OCI-LY7 (cell line): ENCODE measurements at regions not wholly inside any gene's neighbourhood (a gene's known extent, or its start where the extent isn't known, plus 50 kb on each side); places are given as distances from the start of the nearest gene placed in this dataset.

Experiments used
- BruUV-seq: library from RNA; stranded (reverse); fragments of 400-500 nt; replicated peaks from 2 replicates; lab custom pipeline; 2021; lab: Mats Ljungman, UMichigan
- CTCF ChIA-PET: fragments of 300-600 bp; sonication (Branson Sonifier 250); formaldehyde crosslinking; loops from one replicate; lab custom pipeline; 2022; ENCODE audit warnings: antibody characterized with exemption; ENCODE audit not compliant: unreplicated experiment; lab: Charles Lee
- POLR2A ChIA-PET: fragments of 300-600 bp; sonication (Branson Sonifier 250); formaldehyde crosslinking; loops from one replicate; lab custom pipeline; 2022; ENCODE audit warnings: antibody characterized with exemption; lab: Charles Lee
- DNase-seq: peaks from one replicate; pipeline ENCODE4 v3.0.0-alpha.2; 2015; ENCODE audit warnings: low spot score
- H2AFZ ChIP-seq: fragments of 200-600 bp; sonication (generic), shearing (Covaris generic); 2 replicates; pipeline ENCODE4 v1.6.1; 2014; ENCODE audit warnings: mild to moderate bottlenecking, antibody characterized with exemption, low read length, moderate library complexity
- H3K27ac ChIP-seq: fragments of 200-600 bp; sonication (generic); 2 replicates; pipeline ENCODE4 v1.5.1; 2014; ENCODE audit warnings: mixed run types, low read depth, mild to moderate bottlenecking, moderate library complexity, low read length, inconsistent platforms; ENCODE audit not compliant: poor library complexity, severe bottlenecking
- H3K36me3 ChIP-seq: fragments of 200-600 bp; sonication (generic); 2 replicates; pipeline ENCODE4 v1.6.1; 2014; ENCODE audit warnings: mild to moderate bottlenecking, antibody characterized with exemption, low read length, moderate library complexity, mixed read lengths; ENCODE audit not compliant: insufficient read depth
- H3K4me1 ChIP-seq: fragments of 200-600 bp; sonication (generic); 2 replicates; pipeline ENCODE4 v1.5.1; 2014; ENCODE audit warnings: mild to moderate bottlenecking, low read length; ENCODE audit not compliant: insufficient read depth, poor library complexity, severe bottlenecking
- H3K4me2 ChIP-seq: fragments of 200-600 bp; sonication (generic); 2 replicates; pipeline ENCODE4 v1.6.1; 2014; ENCODE audit warnings: mild to moderate bottlenecking, low read length
- H3K4me3 ChIP-seq: fragments of 200-600 bp; sonication (generic); 2 replicates; pipeline ENCODE4 v1.5.1; 2014; ENCODE audit warnings: mild to moderate bottlenecking, low read depth, low read length; ENCODE audit not compliant: poor library complexity, severe bottlenecking
- H3K79me2 ChIP-seq: fragments of 200-600 bp; sonication (generic); 2 replicates; pipeline ENCODE4 v1.6.1; 2016; ENCODE audit warnings: low read depth, mild to moderate bottlenecking, low read length, moderate library complexity, mixed read lengths; ENCODE audit not compliant: insufficient read depth
- H3K9me2 ChIP-seq: fragments of 200-600 bp; sonication (generic); 2 replicates; pipeline ENCODE4 v1.6.1; 2016; ENCODE audit warnings: mild to moderate bottlenecking, low read length, mixed read lengths; ENCODE audit not compliant: insufficient read depth
- H3K9me3 ChIP-seq: fragments of 200-600 bp; sonication (generic); 2 replicates; pipeline ENCODE4 v1.6.1; 2014; ENCODE audit warnings: mild to moderate bottlenecking, mixed run types, low read length, mixed read lengths
- H4K20me1 ChIP-seq: fragments of 200-600 bp; sonication (generic); 2 replicates; pipeline ENCODE4 v1.6.1; 2014; ENCODE audit warnings: mild to moderate bottlenecking, antibody characterized with exemption, low read length, moderate library complexity, mixed read lengths; ENCODE audit not compliant: insufficient read depth
- CTCF ChIP-seq: fragments of 200-600 bp; sonication (generic); conservative IDR thresholded peaks from 2 replicates; pipeline ENCODE4 v1.5.1; 2014; ENCODE audit warnings: mild to moderate bottlenecking, antibody characterized with exemption, low read length, moderate library complexity, mixed read lengths
- EZH2phosphoT487 ChIP-seq: fragments of 200-600 bp; sonication (generic); IDR thresholded peaks from 2 replicates; pipeline ENCODE4 v1.6.1; 2018; ENCODE audit warnings: low read depth, borderline replicate concordance, mild to moderate bottlenecking, mixed run types, antibody characterized with exemption, low read length, moderate library complexity, mixed read lengths
- intact Hi-C: fragments of 100-400 bp; cut with micrococcal nuclease; formaldehyde crosslinking; loops from one replicate; pipeline ENCODE4 v1.10.0; 2022; ENCODE audit not compliant: unreplicated experiment

GRCh38 chr4:8793571-8794160 is 78.0 kb downstream of the HMX1 start:
- no peaks in the 10 kb centered on the region for H3K79me2 ChIP-seq
- intact Hi-C loops = no loop called here

GRCh38 chr4:8792491-8792890 is 79.1 kb downstream of the HMX1 start:
- Histone ChIP-seq H3K79me2 (no peaks in the 10 kb centered on the region), H3K9me3 (no peaks in the 10 kb centered on the region), H2AFZ (no peak overlapping the region), H3K4me3 (no peak overlapping the region), H4K20me1 (no peaks in the 10 kb centered on the region), H3K27ac (no peak overlapping the region), H3K4me1 (no peaks in the 10 kb centered on the region), H3K9me2 (no peaks in the 10 kb centered on the region), H3K4me2 (no peak overlapping the region), H3K36me3 (no peaks in the 10 kb centered on the region)
- ChIA-PET CTCF (no interaction called here), POLR2A (no interaction called here)
- no TSS peak for BruUV-seq
- DNase-seq = no peak
- intact Hi-C loops = no loop called here
- TF ChIP-seq CTCF (no peak), EZH2phosphoT487 (no peak)

More at GRCh38 chr4:8793571-8794160, 78.0 kb downstream of the HMX1 start:
- Histone ChIP-seq H3K9me3 (no peaks in the 10 kb centered on the region), H3K9me2 (no peaks in the 10 kb centered on the region), H3K27ac (no peak overlapping the region), H3K4me1 (no peaks in the 10 kb centered on the region), H3K36me3 (no peaks in the 10 kb centered on the region), H4K20me1 (no peaks in the 10 kb centered on the region), H2AFZ (no peak overlapping the region), H3K4me3 (no peak overlapping the region), H3K4me2 (no peak overlapping the region)
- DNase-seq = no peak
- BruUV-seq = no TSS peak
- POLR2A ChIA-PET = no interaction called here
- CTCF ChIA-PET = no interaction called here
- TF ChIP-seq CTCF = no peak
- TF ChIP-seq EZH2phosphoT487 = no peak

- Histone ChIP-seq H3K9me3 (no peaks in the 10 kb centered on the region), H3K79me2 (no peaks in the 10 kb centered on the region), H3K9me2 (no peaks in the 10 kb centered on the region), H3K36me3 (no peaks in the 10 kb centered on the region), H3K4me3 (no peak overlapping the region), H3K4me1 (no peaks in the 10 kb centered on the region), H3K27ac (no peak overlapping the region), H3K4me2 (no peak overlapping the region), H4K20me1 (no peaks in the 10 kb centered on the region), H2AFZ (no peak overlapping the region)
- TF ChIP-seq EZH2phosphoT487 = no peak
- TF ChIP-seq CTCF = no peak
- DNase-seq = no peak
- no TSS peak for BruUV-seq
- ChIA-PET POLR2A (no interaction called here), CTCF (no interaction called here)
- intact Hi-C loops = no loop called here
Measured at GRCh38 chr4:8791609-8792008, 80.0 kb downstream of the HMX1 start.
